ENCODE measurements at regions not wholly inside any gene's neighbourhood (a gene's known extent, or its start where the extent isn't known, plus 50 kb on each side); places are given as distances from the start of the nearest gene placed in this dataset.
"Not testable (repeated sequence)": the region's sequence is repeated elsewhere in the genome, so short reads cannot be mapped to it uniquely, and the experiment has no call there.

GRCh38 chr1:46878173-46878782, 63.0 kb downstream of the CYP4A11 start:
- peak; percentile 56 for FAIRE-seq
- not testable (repeated sequence) for DNase-seq (ENCODE audit: low spot score)

GRCh38 chr1:46876093-46876492, 65.2 kb downstream of the CYP4A11 start:
- not testable (repeated sequence) for DNase-seq (ENCODE audit: low spot score); FAIRE-seq

All from urothelium cell line (cell line).